GM10266 (cell line): ENCODE measurements at regions not wholly inside any gene's neighbourhood (a gene's known extent, or its start where the extent isn't known, plus 50 kb on each side); places are given as distances from the start of the nearest gene placed in this dataset.

Source experiments
- DNase-seq: peaks from one replicate; pipeline ENCODE4 v3.0.0; 2012; ENCODE audit errors: extremely low spot score
- TF ChIP-seq, protein P1 (sequence below): IDR thresholded peaks from 2 replicates; pipeline ENCODE4 v1.5.1; 2012; ENCODE audit warnings: mild to moderate bottlenecking, low read depth; ENCODE audit not compliant: control insufficient read depth, insufficient read depth; ENCODE audit errors: missing control alignments

- DNase-seq, result no peak
- TF ChIP-seq, protein P1, sequence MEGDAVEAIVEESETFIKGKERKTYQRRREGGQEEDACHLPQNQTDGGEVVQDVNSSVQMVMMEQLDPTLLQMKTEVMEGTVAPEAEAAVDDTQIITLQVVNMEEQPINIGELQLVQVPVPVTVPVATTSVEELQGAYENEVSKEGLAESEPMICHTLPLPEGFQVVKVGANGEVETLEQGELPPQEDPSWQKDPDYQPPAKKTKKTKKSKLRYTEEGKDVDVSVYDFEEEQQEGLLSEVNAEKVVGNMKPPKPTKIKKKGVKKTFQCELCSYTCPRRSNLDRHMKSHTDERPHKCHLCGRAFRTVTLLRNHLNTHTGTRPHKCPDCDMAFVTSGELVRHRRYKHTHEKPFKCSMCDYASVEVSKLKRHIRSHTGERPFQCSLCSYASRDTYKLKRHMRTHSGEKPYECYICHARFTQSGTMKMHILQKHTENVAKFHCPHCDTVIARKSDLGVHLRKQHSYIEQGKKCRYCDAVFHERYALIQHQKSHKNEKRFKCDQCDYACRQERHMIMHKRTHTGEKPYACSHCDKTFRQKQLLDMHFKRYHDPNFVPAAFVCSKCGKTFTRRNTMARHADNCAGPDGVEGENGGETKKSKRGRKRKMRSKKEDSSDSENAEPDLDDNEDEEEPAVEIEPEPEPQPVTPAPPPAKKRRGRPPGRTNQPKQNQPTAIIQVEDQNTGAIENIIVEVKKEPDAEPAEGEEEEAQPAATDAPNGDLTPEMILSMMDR, result no peak
Observed at GRCh38 chr14:87323191-87323590, 669.8 kb downstream of the GALC start.

- TF ChIP-seq, protein P1, result no peak
- DNase-seq, result no peak
Observed at GRCh38 chr14:87321548-87321947, 671.4 kb downstream of the GALC start.

DNA sequence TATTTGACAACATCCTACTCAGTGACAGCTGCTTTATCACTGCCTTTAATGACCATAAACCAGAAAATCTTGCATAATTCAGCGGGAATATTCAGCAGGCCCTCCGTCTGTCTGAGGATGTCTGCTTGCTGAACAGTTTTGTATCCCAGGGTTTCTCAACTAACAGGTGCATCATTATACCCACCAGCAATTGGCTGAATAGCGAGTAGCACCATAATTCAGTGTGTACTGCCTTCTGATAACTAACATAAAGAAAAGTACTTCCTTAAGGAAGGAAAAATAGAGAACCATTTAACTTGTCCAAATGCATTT is 680.1 kb downstream of the GALC start:
- no peak for DNase-seq
- TF ChIP-seq, protein P1, result no peak

GRCh38 chr14:87312169-87312893 is 680.7 kb downstream of the GALC start:
- TF ChIP-seq, protein P1, result no peak
- DNase-seq, result no peak

- no peak for DNase-seq
- TF ChIP-seq, protein P1, result no peak
Observed at GRCh38 chr14:87309557-87309956, 683.4 kb downstream of the GALC start.

DNA sequence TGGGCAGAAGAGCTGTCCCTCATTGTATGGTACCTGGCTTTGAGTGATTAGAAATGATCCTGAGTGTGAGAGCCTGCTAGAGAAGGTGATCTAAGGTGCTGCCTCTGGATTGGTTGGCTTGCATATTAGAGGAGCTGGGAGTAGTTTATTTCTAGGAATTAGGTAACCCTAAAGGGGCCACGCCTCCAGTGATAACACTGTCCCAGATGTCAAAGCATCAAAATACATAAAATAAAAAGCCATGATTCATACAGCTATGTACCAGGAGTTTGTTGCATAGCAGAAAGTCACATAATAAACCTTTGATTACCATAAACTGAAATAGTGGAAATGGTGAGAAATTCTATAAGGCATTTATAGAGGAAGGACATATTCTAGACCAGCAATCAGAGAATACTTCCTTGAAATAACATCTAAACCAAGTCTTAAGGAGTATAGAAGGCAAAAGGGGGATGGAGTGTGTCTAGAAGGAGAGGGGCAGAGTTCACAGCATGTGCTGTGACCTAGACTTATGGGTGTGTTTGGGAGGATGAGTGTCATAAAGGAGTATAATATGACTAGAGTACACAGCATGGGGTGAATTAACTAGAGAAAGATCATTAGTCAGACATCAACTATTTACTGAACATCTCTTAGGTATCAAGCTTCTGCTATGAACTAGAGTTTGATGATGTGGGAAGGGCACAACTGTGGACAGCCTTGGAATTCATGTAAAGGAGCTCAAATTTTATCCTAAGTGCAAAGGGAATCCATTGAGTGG is 686.4 kb downstream of the GALC start:
- TF ChIP-seq, protein P1, result no peak
- no peak for DNase-seq

- TF ChIP-seq, protein P1, result no peak
Observed at GRCh38 chr14:87305345-87305744, 687.6 kb downstream of the GALC start.

More at GRCh38 chr14:87305345-87305744, 687.6 kb downstream of the GALC start:
- no peak for DNase-seq
